HG02642 (cell line): ENCODE measurements at regions not wholly inside any gene's neighbourhood (a gene's known extent, or its start where the extent isn't known, plus 50 kb on each side); places are given as distances from the start of the nearest gene placed in this dataset.
"Not testable (repeated sequence)": the region's sequence is repeated elsewhere in the genome, so short reads cannot be mapped to it uniquely, and the experiment has no call there.

Source experiments
- ATAC-seq: cut with Tn5 transposase; IDR thresholded peaks from one replicate; pipeline ENCODE4 v1.9.1; 2021; ENCODE audit warnings: mild to moderate bottlenecking; ENCODE audit not compliant: unreplicated experiment, poor library complexity

DNA sequence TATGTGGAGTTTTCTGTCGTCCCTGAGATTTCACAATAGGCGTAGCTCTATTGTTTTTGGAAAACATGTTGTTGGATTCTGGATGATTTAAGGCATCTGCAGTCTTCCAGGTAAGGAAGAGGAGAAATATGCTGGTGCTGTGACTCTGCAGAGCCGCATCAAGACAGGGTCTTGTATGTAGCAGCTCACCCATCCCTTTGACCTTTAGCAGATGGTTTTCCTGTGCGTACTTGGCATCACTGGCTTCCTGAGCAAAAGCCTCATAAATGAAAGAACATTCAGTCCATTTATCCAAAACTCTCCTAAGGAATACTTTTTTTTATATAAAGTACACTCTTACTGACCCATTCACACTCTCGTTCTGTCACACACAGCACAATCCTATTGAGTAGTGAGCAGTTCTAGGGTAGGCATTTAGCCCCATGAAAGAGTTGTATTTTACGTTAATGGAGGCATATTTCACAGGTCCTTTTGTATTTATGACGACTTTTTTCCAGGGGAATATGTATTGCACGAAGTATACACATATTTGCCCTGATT, 443.9 kb downstream of the STK39 start:
- no peak for ATAC-seq

DNA sequence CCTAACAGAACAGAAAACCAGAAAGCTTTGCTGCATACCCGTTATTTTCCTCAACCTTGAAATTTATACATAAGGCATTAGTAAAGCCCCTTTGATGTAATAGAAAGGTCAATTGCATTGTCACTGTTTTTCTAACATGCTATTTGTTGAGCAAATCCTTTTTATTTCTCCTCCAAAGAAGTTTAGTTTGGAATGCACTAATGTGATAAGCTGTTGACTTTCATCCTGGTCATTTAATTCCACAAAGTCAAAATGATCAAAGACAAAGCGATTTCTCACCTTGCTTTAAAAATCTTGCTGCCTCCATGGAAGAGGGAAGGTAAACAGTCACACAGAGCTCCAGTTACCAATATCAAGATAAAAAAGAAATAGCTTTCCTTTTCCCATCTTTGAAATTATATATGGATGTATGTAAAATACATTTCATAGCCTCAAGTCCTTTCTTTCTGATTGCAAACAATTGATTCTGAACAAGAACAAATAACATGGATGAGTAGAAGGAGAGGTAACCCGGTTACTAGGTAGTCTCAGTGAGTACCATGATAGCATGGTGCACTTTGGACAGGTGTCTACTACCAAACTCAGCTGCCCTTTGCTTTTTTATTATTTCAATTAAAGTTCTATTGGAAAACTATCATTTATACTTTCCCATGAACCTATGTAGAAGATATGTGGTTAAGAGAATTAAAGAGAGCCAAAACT, 452.7 kb downstream of the STK39 start:
- ATAC-seq, result no peak

DNA sequence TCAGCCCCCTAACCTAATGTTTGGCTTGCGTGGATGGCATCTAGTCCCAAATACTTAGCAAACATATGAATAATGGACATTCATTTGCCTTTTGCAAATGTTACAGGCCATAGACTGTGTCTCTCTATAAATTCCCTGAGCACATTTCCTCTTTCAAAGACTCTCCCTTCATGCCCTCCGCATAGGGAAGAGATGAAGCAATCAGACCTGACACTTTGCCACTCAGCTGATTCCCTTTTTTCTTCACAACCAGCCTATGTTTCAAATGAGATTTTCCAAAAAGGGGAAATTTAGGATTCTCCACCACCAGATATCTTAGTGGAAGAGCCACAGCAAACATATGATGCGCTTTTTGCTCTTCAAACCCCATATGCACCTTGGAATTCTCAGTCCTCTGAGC, 453.7 kb downstream of the STK39 start:
- no peak for ATAC-seq

DNA sequence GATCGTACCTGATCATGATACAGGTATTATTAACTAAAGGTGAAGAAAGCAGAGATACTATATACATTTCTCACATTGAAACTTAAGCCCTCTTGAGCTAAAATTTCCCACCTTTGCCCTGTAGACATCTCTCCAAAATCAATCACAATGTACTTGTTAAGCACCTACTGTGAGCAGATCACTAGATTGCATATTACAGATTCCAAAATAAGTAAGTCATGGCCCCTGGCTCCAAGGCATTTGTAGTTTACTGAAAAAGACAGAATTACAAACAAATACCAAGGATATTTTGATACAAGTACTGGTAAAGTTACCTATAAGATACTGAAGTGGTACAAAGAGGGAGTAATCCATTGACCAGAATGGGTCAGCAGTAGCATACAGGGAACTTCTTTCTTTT, 455.3 kb downstream of the STK39 start:
- ATAC-seq, result no peak

DNA sequence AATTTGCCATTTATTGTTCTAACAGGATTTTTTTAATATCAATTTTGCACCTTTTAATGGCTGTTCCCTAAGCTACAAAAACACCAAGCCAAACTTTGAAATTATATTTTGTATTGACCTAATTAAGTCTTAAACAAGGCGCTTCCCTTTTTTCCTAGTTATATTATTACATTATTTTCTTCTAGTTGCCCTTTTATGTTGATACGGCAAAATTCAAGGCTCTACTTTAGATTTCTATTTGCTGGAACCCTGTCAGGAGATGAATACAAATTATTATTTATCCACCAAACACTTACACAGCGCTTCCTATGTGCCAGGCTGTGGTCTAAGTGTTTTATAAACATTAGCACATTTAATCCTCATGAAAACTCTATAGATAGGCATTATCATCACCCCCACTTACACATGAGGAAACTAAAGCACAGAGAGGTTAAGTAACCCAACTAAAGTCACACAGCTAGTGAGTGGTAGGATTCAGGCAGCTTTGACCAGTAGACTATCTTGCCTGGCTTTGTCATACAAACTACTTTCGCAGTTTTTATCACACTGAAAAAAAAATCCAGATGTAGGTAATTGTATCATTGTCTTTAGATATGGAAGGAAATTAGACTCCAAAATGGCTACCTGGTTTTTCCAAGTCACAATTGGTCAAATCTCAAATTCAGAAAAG, 456.5 kb downstream of the STK39 start:
- no peak for ATAC-seq

DNA sequence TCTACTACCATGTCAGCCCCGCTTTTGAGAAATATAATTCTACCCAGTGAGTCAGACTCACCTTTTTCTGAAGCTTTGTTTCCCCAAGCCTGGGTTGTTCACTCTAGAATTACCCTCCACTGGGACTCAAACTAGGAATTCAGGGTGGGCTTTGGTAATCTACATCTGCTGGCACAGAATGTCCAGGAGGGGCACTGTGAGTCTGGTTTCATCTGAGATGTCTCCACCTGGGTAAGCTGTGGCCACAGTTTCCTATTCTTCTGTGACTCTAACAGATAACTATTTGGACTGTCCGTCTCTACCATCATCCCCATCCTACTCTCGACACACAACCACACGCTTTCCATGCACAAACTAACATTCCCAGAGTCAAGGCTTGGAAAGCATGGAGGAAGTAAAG, 457.2 kb downstream of the STK39 start:
- no peak for ATAC-seq

DNA sequence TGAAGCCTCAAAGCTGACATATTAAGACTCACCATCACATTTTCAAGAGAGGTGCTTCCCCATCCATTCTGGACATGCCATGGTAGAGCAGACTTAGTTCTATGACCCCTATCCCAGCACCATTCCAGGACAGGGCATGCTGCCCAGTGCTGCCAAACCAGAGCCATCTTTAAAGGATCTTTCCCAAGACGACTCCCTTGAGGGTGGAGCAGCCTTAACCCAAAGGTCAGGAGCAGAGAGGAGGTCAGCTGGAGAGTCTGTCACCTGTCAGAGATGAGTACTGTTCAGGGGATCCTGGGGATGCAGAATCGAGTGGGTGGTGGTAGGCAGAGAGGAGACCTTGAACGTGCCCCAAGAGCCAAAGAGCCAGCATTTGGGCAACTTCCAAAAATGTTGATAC, 459.8 kb downstream of the STK39 start:
- ATAC-seq, result no peak

DNA sequence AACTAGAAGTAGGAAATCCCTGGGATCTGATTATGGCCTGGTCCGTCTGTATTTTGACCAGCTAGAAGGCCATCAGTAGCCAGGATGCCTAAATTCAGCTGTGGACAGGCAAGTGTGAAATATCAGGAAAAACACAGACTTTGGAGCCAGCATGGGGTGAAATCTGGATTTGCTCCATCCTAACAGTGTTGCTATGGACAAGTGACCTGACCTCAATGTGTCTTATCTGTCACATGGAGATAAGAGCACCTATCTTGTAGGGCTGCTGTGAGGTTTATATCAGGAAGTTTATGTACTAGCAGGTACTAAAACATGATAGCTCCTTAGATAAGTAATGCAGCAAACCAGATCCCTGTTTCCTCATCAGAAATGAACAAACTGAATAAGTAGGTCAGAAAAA, 460.4 kb downstream of the STK39 start:
- ATAC-seq, result no peak

DNA sequence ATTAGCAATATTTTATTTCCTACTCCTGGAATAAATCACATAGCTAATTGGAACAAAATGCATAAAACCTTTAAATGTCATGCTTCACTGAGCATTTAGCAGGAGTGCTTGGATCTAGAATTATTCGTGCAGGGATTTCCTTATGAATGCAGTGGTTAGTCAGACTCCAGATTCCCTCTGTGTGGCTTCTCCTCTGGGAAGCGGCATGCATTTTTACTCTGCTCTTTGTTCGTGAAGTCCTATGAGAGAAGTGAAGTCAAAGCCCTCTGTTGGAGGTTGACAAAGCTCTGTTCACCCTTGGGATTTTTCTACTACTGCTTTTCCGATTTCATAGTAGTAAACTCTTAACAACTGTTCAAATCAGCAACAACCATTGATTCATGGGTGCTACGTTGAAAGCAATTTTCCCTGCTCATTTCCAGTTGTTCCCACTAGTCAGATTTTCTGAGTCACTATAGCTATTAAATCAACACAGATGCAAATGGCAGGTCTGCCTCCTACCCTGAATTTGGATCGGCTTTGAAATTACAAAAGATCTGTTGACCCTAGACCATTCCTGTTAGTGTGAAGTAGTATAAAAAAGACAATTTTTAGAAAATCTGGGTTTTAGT, 461.7 kb downstream of the STK39 start:
- ATAC-seq, result no peak

DNA sequence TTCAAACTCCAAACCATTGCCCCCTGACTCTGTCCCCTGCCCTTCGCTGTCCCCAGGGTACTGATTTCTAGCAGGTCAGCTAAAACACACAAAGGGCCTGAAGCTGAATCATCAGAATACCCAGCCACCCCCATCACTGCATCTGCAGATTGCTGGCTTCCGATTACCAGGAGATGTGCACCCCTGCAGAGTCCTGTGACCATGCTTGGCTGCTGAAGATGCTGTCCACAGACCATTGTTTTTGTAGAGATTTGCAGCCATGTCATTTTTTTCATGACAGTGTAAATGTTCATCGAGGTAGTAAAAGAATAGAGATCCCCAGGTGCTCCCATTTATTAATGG, 463.3 kb downstream of the STK39 start:
- ATAC-seq, result no peak

DNA sequence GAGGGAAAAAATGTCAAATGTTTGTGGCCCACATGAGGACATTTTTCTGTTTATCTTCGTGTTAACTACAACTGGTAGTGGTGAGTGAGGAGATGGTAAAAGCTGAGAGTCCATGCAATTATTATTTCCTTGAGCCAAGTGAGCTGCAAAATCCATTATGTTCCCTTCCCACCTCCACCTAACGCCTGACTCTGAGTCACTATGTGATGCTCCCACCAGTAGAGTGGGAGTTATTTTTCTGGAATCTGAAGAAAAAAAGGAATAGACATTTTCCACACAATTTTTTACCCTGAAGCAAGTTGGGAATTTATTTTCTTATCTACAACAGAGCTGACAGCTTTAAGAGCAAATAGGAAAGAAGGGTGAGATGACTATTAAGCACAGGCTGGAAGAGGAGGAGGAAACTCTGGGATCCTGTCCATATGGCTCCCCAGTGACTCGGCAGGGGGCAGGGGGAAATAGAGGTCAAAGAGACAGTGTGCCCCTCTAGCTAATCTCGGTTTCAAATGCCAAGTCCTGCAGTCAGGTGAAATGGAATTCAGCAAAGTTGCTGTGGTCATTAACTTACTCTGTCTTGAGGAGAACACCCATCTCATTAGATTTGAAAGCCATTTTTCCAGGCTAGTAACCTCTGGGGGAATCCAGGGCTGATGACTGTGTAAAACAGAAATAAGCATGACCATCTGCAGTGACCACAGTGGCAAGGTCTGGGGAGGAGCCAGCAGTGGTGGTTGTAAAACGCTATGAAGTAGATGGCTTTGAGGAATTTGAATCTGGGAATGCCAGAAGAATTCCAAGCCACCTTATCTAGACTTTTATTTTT, 463.9 kb downstream of the STK39 start:
- ATAC-seq, result no peak

DNA sequence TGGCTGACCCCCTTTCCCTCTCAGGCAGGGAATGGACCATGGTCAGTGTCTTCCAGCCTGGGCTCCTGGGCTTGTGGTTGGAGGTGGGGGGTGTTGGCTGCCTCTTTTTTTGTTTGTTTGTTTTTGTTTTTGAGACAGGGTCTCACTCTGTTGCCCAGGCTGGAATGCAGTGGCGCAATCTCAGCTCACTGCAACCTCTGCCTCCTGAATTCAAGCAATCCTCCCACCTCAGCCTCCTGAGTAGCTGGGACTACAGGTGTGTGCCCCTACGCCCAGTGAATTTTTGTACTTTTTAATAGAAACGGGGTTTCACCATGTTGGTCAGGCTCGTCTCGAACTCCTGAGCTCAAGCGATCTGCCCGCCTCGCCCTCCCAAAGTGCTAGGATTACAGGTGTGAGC, 465.8 kb downstream of the STK39 start:
- ATAC-seq, result not testable (repeated sequence)

DNA sequence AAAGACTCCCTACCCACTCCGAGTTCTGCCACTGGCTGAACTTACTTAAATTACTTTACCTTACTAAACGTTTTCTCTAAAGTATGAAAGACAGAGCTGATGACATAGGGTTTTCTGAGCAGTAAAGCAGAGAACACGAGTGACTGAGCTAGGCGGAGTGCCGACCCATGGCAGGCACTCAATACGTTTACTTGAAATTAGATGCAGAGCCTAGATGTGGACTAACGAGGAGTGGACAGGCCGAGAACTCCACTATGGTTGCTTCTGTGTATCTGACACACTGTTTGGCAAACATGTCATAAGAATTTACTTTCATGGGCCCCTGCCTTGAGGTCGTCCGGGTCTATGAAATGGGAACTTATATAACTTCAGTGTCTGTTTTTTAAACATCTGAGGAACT, 471.0 kb downstream of the STK39 start:
- no peak for ATAC-seq

DNA sequence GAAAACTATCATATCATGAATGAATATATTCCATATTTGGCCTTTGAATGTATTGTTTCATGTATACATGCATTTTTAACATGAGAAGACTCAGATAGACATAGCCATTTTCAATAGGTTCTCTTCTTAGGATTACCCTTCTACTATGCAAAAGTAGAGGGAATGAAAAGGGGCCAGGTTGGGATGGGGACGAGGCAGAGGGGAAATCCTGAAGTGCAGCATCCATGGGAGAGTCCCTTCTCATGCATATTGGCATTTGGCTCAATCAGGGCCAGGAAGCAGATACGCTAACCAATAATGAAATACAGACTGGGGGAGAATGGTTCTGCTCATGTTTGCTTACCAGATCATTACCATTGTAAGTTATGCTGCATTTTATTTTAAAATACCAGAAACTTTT, 475.8 kb downstream of the STK39 start:
- no peak for ATAC-seq

DNA sequence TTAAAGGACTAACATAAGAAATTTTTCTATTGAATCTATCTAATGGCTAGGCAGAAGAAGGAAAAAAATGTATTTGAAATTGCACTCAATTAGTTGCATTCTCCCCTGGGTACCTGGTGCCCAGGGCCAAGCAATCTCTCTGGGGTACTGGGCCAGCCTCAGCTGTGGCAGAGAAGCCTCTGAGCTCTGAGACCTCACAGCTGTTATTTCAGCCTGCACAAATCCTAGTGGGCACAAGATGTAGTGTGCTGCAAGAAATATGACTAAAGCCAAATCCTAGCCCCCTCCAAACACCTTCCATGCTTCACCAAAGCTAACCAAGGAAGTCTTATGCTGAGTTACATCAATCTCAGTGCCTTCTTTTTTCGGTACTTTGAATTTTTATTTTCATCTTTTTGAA, 478.4 kb downstream of the STK39 start:
- ATAC-seq, result no peak

DNA sequence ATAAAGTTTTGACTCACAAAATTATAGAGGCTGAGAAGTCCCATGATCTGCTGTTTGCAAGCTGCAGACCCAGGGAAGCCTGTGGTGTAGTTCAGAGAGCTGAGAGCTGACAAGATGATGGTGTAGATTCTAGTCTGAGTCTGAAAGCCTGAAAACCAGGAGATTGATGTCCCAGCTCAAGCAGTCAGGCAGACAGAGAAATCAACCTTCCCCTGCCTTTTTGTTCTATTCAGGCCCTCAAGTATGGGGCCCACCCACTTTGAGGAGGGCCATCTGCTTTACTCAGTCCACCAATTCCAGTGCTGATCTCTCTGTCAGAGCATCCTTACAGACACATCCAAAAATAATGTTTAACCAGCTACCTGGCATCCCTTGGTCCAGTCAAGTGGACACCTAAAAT, 479.6 kb downstream of the STK39 start:
- no peak for ATAC-seq

DNA sequence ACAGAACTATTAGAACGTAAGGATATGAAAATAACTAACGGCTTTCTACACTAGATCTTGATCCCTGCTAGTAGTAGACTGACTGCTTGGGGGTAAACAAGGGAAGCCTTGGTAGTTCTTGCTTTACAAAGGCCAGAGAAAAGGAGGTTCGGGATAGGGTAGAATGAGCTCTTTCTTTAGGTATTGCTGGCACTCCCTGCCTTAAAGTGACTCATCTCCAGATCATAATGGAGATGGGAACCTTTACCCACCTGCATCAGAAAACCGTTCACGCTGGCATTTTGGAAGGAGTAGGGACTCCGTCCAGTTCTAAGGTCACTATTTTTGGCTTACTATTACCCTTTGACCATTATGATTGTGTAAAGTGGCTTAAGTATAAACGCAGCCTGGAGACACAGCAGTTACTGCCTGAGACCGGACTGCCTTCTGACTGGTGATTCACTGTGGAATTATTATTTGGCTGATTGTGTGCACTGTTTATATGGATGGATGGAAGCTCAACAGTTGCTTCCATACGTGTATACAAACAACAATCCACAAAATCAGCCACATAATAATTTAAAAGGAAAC, 482.5 kb downstream of the STK39 start:
- ATAC-seq, result no peak

DNA sequence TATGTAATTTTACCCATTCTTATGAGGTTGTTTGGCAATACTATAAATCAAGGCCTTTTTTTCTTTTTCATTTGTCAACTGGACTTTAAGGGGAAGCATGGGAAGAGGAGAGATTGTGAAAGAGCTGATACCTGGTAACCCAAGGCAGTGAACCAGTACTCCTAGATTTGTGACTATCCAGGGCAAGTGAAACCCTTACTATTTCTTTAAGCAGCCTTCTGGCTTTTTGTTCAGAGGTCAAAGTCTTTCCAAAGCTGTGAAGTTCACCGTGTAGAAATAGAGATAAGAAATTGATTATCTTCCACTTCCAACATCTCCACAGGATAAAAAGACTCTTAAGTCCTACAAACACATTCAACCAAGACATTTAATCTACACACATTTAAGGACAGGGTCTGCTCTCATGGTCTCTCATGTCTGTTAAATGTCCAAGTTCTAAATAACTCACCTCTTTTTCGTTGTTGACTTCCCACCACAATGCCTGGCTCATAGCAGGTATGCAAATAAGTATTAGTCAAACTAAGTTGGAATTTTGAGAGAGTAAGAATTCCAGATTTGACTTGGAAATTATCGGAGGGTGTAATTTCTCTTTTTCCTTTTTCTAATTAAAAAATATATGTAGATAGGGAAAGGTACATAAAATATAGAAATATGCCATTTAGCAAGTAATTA, 485.8 kb downstream of the STK39 start:
- no peak for ATAC-seq

DNA sequence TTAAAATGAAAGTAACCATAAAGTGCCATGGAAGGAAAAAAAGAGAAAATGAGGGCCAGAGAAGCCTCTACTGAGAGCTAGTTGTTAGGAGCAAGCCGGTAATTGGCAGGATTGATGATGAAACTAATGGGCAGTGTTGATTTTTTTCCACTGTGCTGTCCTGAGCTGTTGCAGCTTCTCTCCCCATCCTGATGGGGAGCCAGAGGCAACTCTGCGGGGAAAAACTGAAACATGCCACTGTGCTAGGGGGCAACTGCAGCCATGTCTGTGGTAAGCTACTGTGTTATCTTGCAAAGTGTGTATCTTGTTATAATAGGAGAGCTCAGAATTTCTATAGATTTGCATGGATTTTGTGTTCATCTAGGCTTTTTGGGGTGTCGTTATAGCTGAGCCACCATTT, 487.9 kb downstream of the STK39 start:
- no peak for ATAC-seq

DNA sequence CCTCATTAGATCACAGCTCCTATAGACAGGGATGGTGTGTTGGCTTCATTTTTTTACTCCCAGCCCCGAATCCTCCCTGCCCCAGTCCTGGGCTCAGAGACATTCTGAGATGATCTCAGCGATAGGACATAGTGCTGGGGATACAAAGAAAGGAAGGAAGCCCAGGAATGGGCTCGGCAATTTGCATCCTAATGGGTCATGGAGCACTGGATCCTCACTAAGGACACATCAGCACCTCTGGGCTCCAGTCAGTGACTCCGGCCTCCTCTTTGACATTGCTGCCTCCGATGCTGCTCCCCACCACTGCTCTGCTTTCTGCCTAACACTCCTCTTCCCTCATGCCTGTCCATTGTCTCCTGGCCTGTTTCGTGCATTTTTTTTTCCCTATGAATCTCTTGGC, 489.1 kb downstream of the STK39 start:
- ATAC-seq, result no peak
